ENCODE measurements at regions not wholly inside any gene's neighbourhood (a gene's known extent, or its start where the extent isn't known, plus 50 kb on each side); places are given as distances from the start of the nearest gene placed in this dataset.

DNA sequence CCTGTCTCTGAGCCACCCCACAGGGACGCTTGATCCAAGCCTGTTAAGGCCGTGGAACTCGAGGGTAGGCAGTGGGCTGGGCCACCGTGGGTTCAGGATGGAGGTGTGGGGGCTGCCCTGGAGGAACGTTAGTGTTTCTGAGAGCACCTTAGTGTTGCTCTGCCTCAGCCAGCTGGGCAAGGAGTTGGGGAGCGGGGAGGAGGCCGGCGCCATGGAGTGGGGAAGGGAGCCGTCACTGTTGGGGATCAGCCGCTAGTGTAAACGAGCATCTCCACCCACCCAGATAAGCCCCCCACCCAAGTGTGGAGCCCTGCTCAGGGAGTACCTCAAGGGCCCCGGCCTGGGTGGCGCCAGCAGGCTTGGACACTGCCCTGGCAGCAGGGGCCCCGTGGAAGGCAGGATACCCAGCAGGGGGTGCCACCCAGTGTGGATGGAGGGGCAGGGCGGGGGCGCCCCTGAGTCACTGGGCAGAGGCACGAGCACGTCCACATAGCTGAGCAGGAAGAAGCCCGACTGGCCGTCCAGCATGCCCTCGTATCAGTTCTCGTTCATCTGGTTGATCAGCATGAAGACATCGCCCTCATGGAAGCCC lies 98.6 kb downstream of the KPNA2 start:
- Histone ChIP-seq H2BK5ac (ENCODE audit: low read depth, low read length) (no peak overlapping the region), H4K91ac (replicated peaks; ENCODE audit: insufficient read length, low read length) (no peak overlapping the region), H2AK5ac (ENCODE audit: low read depth, low read length) (no peak overlapping the region), H3K27ac (ENCODE audit: low read depth, low read length) (no peak overlapping the region), H2BK120ac (replicated peaks; ENCODE audit: low read depth, low read length) (no peak overlapping the region), H3K79me1 (ENCODE audit: low read depth, low read length) (no peaks in the 10 kb centered on the region), H3K27me3 (replicated peaks in 1 of 4; ENCODE audit: control insufficient read depth in 3 of 4, extremely low read depth in 1 of 4, insufficient read depth in 3 of 4, low read length in 3 of 4) (no peaks in the 10 kb centered on the region), H4K5ac (ENCODE audit: insufficient read length, low read depth, low read length) (no peak overlapping the region), H3K4me2 (ENCODE audit: insufficient read depth in 1 of 2, low read depth in 2 of 2, low read length in 2 of 2) (no peak overlapping the region), H3K4me3 (ENCODE audit: extremely low read depth in 1 of 4, insufficient read depth in 2 of 4, low read depth in 3 of 4, low read length in 4 of 4) (no peak overlapping the region), H3K9ac (replicated peaks in 1 of 4; ENCODE audit: extremely low read depth in 1 of 4, low read depth in 3 of 4, low read length in 3 of 4) (no peak overlapping the region), H3K14ac (ENCODE audit: insufficient read length) (no peak overlapping the region), H3K56ac (replicated peaks; ENCODE audit: insufficient read length, low read depth, low read length) (no peak overlapping the region), H3K23ac (ENCODE audit: insufficient read length) (no peak overlapping the region), H3K4me1 (replicated peaks in 1 of 4; ENCODE audit: control insufficient read depth in 3 of 4, insufficient read depth in 4 of 4, low read length in 3 of 4) (peaks cover 0 to 8% (median 0%) of the 10 kb centered on the region in 4 experiments; a peak in 2 of 7 replicates), H2BK15ac (ENCODE audit: low read length) (no peak overlapping the region), H2BK20ac (ENCODE audit: low read length) (no peak overlapping the region), H4K20me1 (replicated peaks in 1 of 2; ENCODE audit: control insufficient read depth in 1 of 2, insufficient read depth in 2 of 2, low read length in 2 of 2) (no peaks in the 10 kb centered on the region), H3K18ac (ENCODE audit: extremely low read depth, low read length) (no peak overlapping the region; the same call in 1 of the 2 replicates), H3K79me2 (ENCODE audit: control insufficient read depth in 1 of 2, insufficient read depth in 2 of 2, low read length in 2 of 2) (no peaks in the 10 kb centered on the region), H3K9me3 (ENCODE audit: insufficient read depth in 2 of 2, low read depth in 1 of 2, low read length in 1 of 2) (no peaks in the 10 kb centered on the region), H3K23me2 (ENCODE audit: low read depth, low read length) (no peaks in the 10 kb centered on the region), H2AFZ (ENCODE audit: low read length) (no peak overlapping the region), H3K36me3 (ENCODE audit: control insufficient read depth in 2 of 4, insufficient read depth in 4 of 4, low read length in 3 of 4) (no peaks in the 10 kb centered on the region), H3K4ac (replicated peaks; ENCODE audit: insufficient read length, low read depth, low read length) (no peak overlapping the region), H4K8ac (ENCODE audit: extremely low read depth, insufficient read depth, low read length) (no peak overlapping the region), H2BK12ac (ENCODE audit: low read depth, low read length) (no peak overlapping the region)
- POLR2A ChIA-PET (ENCODE audit: partially characterized antibody): interaction anchor here (1.5 kb wide), 1 partner anchor 10 kb away, joined by 3 read pairs; no protein-coding TSS in a partner anchor
- CTCF ChIA-PET (ENCODE audit: partially characterized antibody): interaction anchor here (1.2 kb wide), 1 partner anchor 39 kb away, joined by 3 read pairs; no protein-coding TSS in a partner anchor
- 94% methylated on average over 22 of the region's 23 CpGs; no CpG with 5 or more reads in 1 of the 2 experiments for WGBS, 2 experiments (ENCODE audit: extremely low coverage in 1 of 2, insufficient coverage in 1 of 2, insufficient read length in 1 of 2, insufficient replicate concordance in 2 of 2, low coverage in 1 of 2, low lambda C conversion rate in 2 of 2, missing lambda C conversion rate in 1 of 2)
- DNase-seq (ENCODE audit: low read depth in 1 of 2, low spot score in 2 of 2) (no peak), FAIRE-seq (no peak)
- TF ChIP-seq PHF8 (conservative IDR thresholded peaks at IDR 0.05; ENCODE audit: low read depth, low read length) (no peak), TBP (IDR thresholded peaks at IDR 0.05; ENCODE audit: low read depth, low read length) (no peak), MAFK (IDR thresholded peaks at IDR 0.05; ENCODE audit: low read depth, low read length) (no peak), KDM4A (IDR thresholded peaks at IDR 0.05; ENCODE audit: low read depth, low read length, severe bottlenecking) (no peak), NRF1 (IDR thresholded peaks at IDR 0.05; ENCODE audit: low read depth, low read length) (no peak), SP2 (IDR thresholded peaks at IDR 0.05; ENCODE audit: low read length) (no peak), POLR2AphosphoS5 (IDR thresholded peaks at IDR 0.05; ENCODE audit: low read depth, low read length) (no peak), RXRA (IDR thresholded peaks at IDR 0.05; ENCODE audit: insufficient read depth, low read depth, low read length) (no peak), KDM5A (IDR thresholded peaks at IDR 0.05; ENCODE audit: low read length) (no peak), TCF12 (IDR thresholded peaks at IDR 0.05; ENCODE audit: low read depth, low read length) (no peak)

Measured in H1 (cell line).